RCC 7860 (cell line): ENCODE measurements at regions not wholly inside any gene's neighbourhood (a gene's known extent, or its start where the extent isn't known, plus 50 kb on each side); places are given as distances from the start of the nearest gene placed in this dataset.

Experiments used
- DNase-seq: peaks from one replicate; pipeline ENCODE4 v3.0.0-alpha.2; 2015; ENCODE audit warnings: low spot score
- FAIRE-seq: peaks from 2 replicates; lab custom pipeline; 2012; peaks lifted over from hg19 to GRCh38; lab: Jason Lieb, UNC

- FAIRE-seq (no peak), DNase-seq (no peak)
These were observed 284.9 kb downstream of the UACA start for GRCh38 chr15:70478251-70478990.

- FAIRE-seq (no peak), DNase-seq (no peak)
These were observed 285.6 kb downstream of the UACA start for GRCh38 chr15:70477750-70478250.

- no peak for FAIRE-seq
- no peak for DNase-seq
These were observed 286.9 kb downstream of the UACA start for GRCh38 chr15:70476441-70476840.

GRCh38 chr15:70475921-70476320 lies 287.4 kb downstream of the UACA start:
- FAIRE-seq (no peak), DNase-seq (peak; percentile 19)

- DNase-seq, result no peak
- FAIRE-seq, result no peak
These were observed 288.0 kb downstream of the UACA start for GRCh38 chr15:70475407-70475781.

GRCh38 chr15:70474471-70475406 lies 288.6 kb downstream of the UACA start:
- peak; percentile 96 for DNase-seq
- peak; percentile 92 for FAIRE-seq

GRCh38 chr15:70473581-70474370 lies 289.6 kb downstream of the UACA start:
- FAIRE-seq, result no peak
- no peak for DNase-seq

GRCh38 chr15:70471517-70471916 lies 291.8 kb downstream of the UACA start:
- FAIRE-seq, result no peak
- DNase-seq, result no peak

GRCh38 chr15:70470556-70471191 lies 292.7 kb downstream of the UACA start:
- no peak for DNase-seq
- FAIRE-seq, result no peak

GRCh38 chr15:70469651-70470555 lies 293.5 kb downstream of the UACA start:
- DNase-seq (no peak), FAIRE-seq (no peak)

GRCh38 chr15:70469182-70469581 lies 294.2 kb downstream of the UACA start:
- DNase-seq (no peak), FAIRE-seq (no peak)

- DNase-seq (peak; percentile 32), FAIRE-seq (no peak)
These were observed 296.3 kb downstream of the UACA start for GRCh38 chr15:70466895-70467529.

GRCh38 chr15:70466305-70466704 lies 297.1 kb downstream of the UACA start:
- no peak for DNase-seq
- no peak for FAIRE-seq

GRCh38 chr15:70465812-70466211 lies 297.5 kb downstream of the UACA start:
- DNase-seq, result no peak
- no peak for FAIRE-seq

- FAIRE-seq (no peak), DNase-seq (no peak)
These were observed 299.9 kb downstream of the UACA start for GRCh38 chr15:70463453-70463834.

GRCh38 chr15:70461992-70462391 lies 301.4 kb downstream of the UACA start:
- no peak for FAIRE-seq

GRCh38 chr15:70461017-70461416 lies 302.3 kb downstream of the UACA start:
- FAIRE-seq (no peak), DNase-seq (no peak)

More at GRCh38 chr15:70461992-70462391, 301.4 kb downstream of the UACA start:
- no peak for DNase-seq

- FAIRE-seq (no peak), DNase-seq (no peak)
These were observed 304.0 kb downstream of the UACA start for GRCh38 chr15:70459312-70459711.

GRCh38 chr15:70453766-70454165 lies 309.6 kb downstream of the UACA start:
- DNase-seq (no peak), FAIRE-seq (no peak)
